ENCODE measurements at regions not wholly inside any gene's neighbourhood (a gene's known extent, or its start where the extent isn't known, plus 50 kb on each side); places are given as distances from the start of the nearest gene placed in this dataset.

DNA sequence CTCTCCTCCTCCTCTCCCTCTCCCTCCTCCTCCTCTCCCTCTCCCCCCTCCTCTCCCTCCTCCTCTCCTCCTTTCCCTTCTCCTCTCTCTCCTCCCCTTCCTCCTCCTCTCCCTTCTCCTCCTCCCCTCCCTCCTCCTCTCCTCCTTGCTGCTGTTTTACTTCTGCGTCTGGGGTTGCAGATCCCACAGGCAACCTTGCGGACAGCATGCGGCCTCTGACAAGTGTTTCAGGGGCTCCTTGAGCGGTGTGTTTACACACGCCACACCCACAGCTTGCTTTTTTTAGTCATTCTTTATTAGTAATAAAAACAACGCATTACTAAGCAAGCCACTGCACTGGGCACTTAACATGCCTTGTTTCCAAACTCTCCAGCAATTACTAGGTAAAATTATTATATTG lies 81.9 kb downstream of the TFAP2C start:
- no peaks in the 10 kb centered on the region for H3K27me3 ChIP-seq
- H3K36me3 ChIP-seq, result no peaks in the 10 kb centered on the region
- no peak overlapping the region for H3K27ac ChIP-seq
- no peaks in the 10 kb centered on the region for H3K9me3 ChIP-seq
- H3K4me1 ChIP-seq, result no peaks in the 10 kb centered on the region
- intact Hi-C loops (cut with DNase I), result no loop called here
- DNase-seq (no peak), ATAC-seq (no peak)
- WGBS (ENCODE audit: insufficient coverage, low coverage, low lambda C conversion rate, missing lambda C conversion rate), result 29% methylated on average over 6 of the region's 6 CpGs
- TF ChIP-seq POLR2A (IDR thresholded peaks at IDR 0.05) (no peak), CTCF (IDR thresholded peaks at IDR 0.05) (no peak)
- no peak overlapping the region for H3K4me3 ChIP-seq

GRCh38 chr20:56715309-56715708 lies 86.2 kb downstream of the TFAP2C start:
- Histone ChIP-seq H3K36me3 (no peaks in the 10 kb centered on the region), H3K27me3 (no peaks in the 10 kb centered on the region), H3K4me3 (no peak overlapping the region), H3K4me1 (no peaks in the 10 kb centered on the region), H3K9me3 (no peaks in the 10 kb centered on the region), H3K27ac (no peak overlapping the region)
- DNase-seq, result no peak
- intact Hi-C loops (cut with DNase I), result no loop called here
- TF ChIP-seq POLR2A (IDR thresholded peaks at IDR 0.05) (no peak), CTCF (IDR thresholded peaks at IDR 0.05) (no peak)
- no peak for ATAC-seq
- 32% methylated on average over 8 of the region's 10 CpGs for WGBS (ENCODE audit: insufficient coverage, low coverage, low lambda C conversion rate, missing lambda C conversion rate)

DNA sequence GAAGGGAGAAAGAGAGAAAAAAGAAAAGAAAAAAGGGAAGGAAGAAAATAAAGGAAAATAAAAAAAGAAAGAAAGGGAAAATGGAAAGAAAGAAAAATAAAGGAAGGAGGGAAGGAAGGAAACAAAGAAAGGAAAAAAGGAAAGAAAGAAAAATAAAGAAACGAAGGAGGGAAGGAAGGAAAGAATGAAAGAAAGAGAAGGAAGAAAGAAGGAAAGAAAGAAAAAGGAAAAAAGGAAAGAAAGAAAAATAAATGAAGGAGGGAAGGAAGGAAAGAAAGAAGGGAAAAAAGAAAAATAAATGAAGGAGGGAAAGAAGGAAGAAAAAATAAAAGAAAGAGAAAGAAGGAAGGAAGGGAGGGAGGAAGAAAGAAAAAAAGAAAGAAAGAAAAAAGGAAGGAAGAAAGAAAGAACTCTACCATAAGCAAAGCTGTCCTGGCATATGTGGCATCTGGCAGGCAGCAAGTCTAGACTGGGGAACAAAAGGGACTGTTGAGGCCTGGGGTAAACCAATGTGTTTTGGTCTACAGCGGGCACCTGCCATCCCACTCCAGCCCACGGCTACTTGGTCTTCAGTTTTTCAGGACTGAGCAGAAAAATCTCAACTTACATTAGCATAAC lies 86.9 kb downstream of the TFAP2C start:
- no peaks in the 10 kb centered on the region for H3K9me3 ChIP-seq
- WGBS (ENCODE audit: insufficient coverage, low coverage, low lambda C conversion rate, missing lambda C conversion rate), result 5% methylated on average over 1 of the region's 3 CpGs
- DNase-seq, result no peak
- no peaks in the 10 kb centered on the region for H3K36me3 ChIP-seq
- no peaks in the 10 kb centered on the region for H3K4me1 ChIP-seq
- no peak for TF ChIP-seq POLR2A (IDR thresholded peaks at IDR 0.05)
- no peak overlapping the region for H3K27ac ChIP-seq
- H3K27me3 ChIP-seq, result no peaks in the 10 kb centered on the region
- no peak overlapping the region for H3K4me3 ChIP-seq
- no peak for ATAC-seq
- intact Hi-C loops (cut with DNase I), result no loop called here

- H3K27ac ChIP-seq, result no peak overlapping the region
- H3K4me1 ChIP-seq, result no peaks in the 10 kb centered on the region
- DNase-seq (no peak), ATAC-seq (peak in 1 of 4 donors; percentile 25)
- WGBS (ENCODE audit: insufficient coverage, low coverage, low lambda C conversion rate, missing lambda C conversion rate), result 83% methylated on average over 2 of the region's 11 CpGs
- H3K4me3 ChIP-seq, result no peak overlapping the region
- TF ChIP-seq POLR2A (IDR thresholded peaks at IDR 0.05) (no peak), CTCF (IDR thresholded peaks at IDR 0.05) (no peak)
- H3K36me3 ChIP-seq, result no peaks in the 10 kb centered on the region
- H3K9me3 ChIP-seq, result no peaks in the 10 kb centered on the region
- intact Hi-C loops (cut with DNase I), result no loop called here
- no peaks in the 10 kb centered on the region for H3K27me3 ChIP-seq
Observed at GRCh38 chr20:56716806-56717205, 87.7 kb downstream of the TFAP2C start.

DNA sequence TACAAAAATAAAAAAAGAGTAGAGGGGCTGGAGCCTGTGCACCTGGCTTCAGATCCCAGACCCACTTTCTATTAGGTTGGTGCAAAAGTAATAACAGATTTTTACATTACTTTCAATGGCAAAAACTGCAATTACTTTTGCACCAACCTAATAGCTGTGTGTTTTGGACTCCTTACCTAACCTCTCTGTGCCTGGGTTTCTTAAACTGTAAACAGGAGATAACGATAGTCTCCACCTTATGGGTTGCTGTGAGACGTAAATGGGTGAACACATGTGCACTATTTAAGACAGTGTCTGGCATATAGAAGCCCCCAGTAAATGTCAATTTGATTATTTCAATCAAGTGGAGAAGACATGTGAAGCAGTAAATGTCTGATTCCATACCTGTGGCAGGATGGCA lies 89.7 kb downstream of the TFAP2C start:
- ATAC-seq, result no peak
- no peaks in the 10 kb centered on the region for H3K27me3 ChIP-seq
- no peak overlapping the region for H3K4me3 ChIP-seq
- no peak overlapping the region for H3K27ac ChIP-seq
- TF ChIP-seq POLR2A (IDR thresholded peaks at IDR 0.05) (no peak), CTCF (IDR thresholded peaks at IDR 0.05) (no peak)
- no peak for DNase-seq
- H3K36me3 ChIP-seq, result no peaks in the 10 kb centered on the region
- intact Hi-C loops (cut with DNase I), result no loop called here
- H3K9me3 ChIP-seq, result no peaks in the 10 kb centered on the region
- WGBS (ENCODE audit: insufficient coverage, low coverage, low lambda C conversion rate, missing lambda C conversion rate), result 75% methylated on average over 2 of the region's 2 CpGs
- H3K4me1 ChIP-seq, result no peaks in the 10 kb centered on the region

Data from right lobe of liver (tissue), 6 donors.